Peyer's patch (tissue), 4 donors: ENCODE measurements at regions not wholly inside any gene's neighbourhood (a gene's known extent, or its start where the extent isn't known, plus 50 kb on each side); places are given as distances from the start of the nearest gene placed in this dataset.
"Not testable (repeated sequence)": the region's sequence is repeated elsewhere in the genome, so short reads cannot be mapped to it uniquely, and the experiment has no call there.

ENCODE experiments used
- POLR2A ChIP-seq, 2 donors: fragments of 450-650 bp; IDR thresholded peaks; one replicate each; pipeline ENCODE4 v1.5.1; 2017; ENCODE audit warnings: antibody characterized with exemption in 2 of 2, mild to moderate bottlenecking in 2 of 2, moderate library complexity in 2 of 2
- TF ChIP-seq, protein P1 (sequence below), 6 experiments: fragments of 450-650 bp in 4 of 6; fragments of 200-600 bp in 2 of 6; sonication (generic) in 1 of 6; IDR thresholded peaks; one replicate each; pipeline ENCODE4 v1.5.1; 2017 to 2019; ENCODE audit warnings: antibody characterized with exemption in 6 of 6, mild to moderate bottlenecking in 3 of 6, moderate library complexity in 1 of 6

DNA sequence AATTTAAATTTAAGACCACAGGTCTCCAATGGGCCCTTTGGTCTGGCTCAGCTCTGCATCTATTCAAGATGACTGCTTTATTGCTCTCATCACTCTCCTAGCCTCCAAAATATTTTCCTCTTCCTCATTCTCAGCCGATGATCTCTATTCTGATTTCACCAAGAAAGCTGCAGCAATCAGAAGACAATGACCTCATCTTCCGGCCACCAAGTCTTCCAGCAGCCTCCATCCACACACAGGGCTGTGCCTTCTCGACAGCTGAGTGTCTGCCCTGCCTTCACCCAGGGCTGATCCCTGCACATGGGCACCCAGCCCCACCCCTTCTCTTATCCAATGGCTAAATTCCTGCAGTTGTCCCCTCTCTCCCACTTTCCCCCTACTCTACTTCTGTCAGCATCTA, 167.1 kb upstream of the NBPF12 start:
- TF ChIP-seq, protein P1, sequence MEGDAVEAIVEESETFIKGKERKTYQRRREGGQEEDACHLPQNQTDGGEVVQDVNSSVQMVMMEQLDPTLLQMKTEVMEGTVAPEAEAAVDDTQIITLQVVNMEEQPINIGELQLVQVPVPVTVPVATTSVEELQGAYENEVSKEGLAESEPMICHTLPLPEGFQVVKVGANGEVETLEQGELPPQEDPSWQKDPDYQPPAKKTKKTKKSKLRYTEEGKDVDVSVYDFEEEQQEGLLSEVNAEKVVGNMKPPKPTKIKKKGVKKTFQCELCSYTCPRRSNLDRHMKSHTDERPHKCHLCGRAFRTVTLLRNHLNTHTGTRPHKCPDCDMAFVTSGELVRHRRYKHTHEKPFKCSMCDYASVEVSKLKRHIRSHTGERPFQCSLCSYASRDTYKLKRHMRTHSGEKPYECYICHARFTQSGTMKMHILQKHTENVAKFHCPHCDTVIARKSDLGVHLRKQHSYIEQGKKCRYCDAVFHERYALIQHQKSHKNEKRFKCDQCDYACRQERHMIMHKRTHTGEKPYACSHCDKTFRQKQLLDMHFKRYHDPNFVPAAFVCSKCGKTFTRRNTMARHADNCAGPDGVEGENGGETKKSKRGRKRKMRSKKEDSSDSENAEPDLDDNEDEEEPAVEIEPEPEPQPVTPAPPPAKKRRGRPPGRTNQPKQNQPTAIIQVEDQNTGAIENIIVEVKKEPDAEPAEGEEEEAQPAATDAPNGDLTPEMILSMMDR (IDR thresholded peaks at IDR 0.05) = not testable (repeated sequence)
- TF ChIP-seq POLR2A (IDR thresholded peaks at IDR 0.05) = not testable (repeated sequence)
